ENCODE measurements at regions not wholly inside any gene's neighbourhood (a gene's known extent, or its start where the extent isn't known, plus 50 kb on each side); places are given as distances from the start of the nearest gene placed in this dataset.
"Not testable (repeated sequence)": the region's sequence is repeated elsewhere in the genome, so short reads cannot be mapped to it uniquely, and the experiment has no call there.

DNA sequence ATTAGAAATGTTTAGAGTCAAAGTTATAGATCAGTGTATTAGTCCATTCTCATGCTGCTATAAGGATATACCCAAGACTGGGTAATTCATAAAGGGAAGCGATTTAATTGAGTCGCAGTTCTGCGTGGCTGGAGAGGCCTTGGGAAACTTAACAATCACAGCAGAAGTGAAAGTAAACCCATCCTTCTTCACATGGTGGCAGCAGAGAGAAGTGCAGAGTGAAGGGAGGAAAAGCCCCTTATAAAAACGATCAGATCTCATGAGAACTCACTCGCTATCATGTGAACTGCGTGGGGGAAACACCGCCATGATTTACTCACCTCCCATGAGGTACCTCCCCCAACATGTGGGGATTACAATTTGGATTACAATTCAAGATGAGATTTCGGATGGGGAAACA lies 871.5 kb downstream of the DIPK2A start:
- no peak for DNase-seq

DNA sequence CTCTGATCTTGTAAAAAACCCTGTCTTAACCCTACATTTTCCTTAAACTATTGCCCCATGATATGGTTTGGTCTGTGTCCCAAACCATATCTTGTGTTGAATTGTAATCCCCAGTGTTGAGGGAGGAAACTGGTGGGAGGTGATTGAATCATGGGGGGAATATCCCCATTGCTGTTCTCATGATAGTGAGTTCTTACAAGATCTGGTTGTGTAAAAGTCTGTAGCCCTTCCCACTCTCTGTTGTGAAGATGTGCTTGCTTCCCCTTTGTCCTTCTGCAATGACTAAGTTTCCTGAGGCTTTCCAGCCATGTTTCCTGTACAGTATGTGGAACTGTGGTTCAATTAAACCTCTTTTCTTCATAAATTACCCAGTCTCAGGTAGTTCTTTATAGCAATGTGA lies 881.4 kb downstream of the DIPK2A start:
- no peak for DNase-seq

DNA sequence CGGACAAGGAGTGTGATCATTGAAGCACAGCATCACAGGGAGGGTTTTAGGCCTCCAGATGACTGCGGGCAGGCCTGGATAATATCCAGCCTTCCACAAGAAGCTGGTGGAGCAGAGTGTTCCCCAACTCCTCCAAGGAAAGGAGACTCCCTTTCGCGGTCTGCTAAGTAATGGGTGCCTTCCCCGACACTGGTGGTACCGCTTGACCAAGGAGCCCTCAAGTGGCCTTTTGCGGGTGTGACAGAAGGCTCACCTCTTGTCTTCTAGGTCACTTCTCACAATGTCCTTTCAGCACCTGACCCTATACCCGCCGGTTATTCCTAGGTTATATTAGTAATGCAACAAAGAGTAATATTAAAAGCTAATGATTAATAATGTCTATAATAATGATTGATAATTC lies 882.4 kb downstream of the DIPK2A start:
- DNase-seq: not testable (repeated sequence)

DNA sequence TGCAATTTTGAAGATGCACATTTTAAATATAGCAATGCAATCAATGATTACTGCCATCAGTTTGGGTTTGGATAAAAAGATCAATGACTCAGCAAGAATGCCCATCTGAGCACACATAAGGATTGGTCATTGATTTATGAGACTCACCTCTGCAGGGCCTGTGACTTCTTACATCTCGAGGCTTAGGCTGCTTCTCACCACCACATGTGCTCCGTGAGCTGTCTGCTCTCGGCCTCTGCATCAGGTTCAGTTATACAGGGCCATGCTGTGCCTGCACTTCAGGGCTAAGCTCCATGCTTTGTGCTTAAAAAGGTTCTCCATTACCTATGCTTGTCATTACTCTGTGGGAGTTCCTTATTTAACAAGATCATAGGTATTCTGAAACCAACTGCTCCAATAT lies 887.5 kb downstream of the DIPK2A start:
- no peak for DNase-seq

DNA sequence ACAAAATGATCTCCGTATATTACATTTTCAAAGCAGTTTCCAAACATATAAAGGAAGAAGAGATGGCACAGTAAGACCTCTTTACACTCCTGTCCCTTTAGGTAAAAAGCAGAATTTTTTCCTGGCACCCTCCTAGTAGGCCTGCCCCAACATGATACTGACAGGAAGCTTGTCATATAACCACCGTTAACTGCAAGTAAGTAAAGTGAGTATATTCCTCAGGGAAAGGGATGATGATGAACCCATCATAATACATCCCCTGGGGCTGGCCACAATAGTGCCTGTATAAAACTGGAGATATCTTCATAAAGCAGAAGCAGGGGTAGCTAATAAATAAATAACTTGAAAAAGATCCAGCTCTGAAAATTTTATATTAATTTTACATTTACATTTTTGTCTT lies 893.0 kb downstream of the DIPK2A start:
- no peak for DNase-seq

DNA sequence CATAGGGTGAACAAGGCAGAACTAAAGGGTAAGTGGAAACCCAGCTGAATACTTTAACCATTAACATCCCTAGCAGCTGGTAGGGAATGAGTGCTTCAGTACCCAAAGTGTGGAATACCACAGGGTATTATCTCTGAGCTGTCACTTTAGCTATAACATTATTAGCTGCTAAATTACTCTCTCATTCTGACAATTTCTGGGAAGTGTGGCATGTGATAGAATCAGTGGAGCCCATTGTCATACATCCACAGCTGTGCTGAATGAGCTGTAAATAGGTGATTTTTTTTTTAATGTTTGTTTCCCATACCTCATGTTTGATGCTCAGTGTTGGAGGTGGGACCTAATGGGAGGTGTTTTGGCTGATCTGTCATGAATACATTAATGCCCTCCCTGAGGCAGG lies 894.3 kb downstream of the DIPK2A start:
- DNase-seq: no peak

DNA sequence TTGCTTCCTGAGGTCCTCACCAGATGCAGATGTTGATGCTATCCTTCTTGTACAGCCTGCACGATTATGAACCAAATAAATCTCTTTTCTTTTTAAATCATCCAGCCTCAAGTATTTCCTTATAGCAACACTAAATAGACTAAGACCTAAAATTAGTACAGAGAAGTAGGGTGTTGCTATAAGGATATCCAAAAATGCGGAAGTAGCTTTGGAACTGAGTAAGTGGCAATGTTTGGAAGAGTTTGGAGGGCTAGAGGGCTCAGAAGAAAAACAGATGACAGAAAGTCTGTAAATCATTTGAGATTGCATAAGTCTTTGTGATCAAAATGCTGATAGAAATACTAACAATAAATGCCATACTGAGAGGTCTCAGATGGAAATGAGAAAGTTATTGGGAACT lies 894.9 kb downstream of the DIPK2A start:
- no peak for DNase-seq

DNA sequence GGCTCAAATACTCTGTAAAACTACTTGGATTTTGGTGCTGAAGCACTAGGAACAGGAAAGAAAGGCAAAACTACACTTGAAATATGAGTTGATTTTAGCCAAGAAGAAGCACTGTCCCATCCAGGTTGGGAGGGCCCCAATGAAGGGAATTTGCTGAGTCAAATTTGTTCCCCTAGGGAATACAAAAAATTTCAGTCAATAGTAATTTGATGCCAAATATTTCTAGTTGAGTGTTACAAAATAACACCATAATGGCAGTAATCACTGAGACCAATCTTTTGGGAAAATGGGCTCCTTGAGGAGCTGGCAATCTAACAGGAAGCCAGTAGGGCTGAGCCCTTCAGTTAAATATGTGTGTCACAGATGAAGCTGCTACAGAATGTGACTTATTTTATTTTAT lies 896.9 kb downstream of the DIPK2A start:
- no peak for DNase-seq

DNA sequence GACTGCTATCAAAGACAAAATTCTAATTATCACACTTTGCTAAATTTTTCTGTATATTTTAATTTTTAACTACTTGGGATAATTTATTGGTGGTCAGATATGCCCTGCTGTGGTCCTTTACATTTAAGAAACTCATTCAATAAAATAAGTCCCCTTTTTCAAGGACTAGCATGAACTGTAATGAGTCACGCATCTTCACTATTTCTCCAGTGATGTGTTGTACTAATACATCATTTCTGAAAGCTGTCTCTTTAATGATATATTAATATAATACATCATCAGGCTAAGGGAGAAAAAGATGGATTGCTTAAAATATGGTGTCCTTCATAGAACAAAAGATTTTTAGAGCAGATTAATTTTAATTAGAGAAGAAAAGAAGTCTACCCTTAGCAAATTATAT lies 901.4 kb downstream of the DIPK2A start:
- no peak for DNase-seq

DNA sequence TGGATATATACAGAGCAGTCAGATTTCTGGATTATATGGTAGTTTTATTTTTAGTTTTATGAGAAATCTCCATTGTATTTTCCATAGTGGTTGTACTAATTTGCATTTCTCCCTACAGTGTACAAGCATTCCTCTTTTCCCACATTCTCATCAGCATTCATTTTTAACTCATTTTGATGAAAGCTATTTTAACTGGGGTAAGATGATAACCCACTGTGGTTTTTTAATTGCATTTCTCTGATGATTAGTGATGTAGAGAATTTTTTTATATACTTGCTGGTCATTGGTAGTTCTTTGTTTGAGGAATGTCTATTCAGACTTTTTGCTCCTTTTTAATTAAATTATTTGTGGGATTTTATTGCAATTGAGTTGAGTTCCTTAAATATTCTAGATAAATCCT lies 903.6 kb downstream of the DIPK2A start:
- no peak for DNase-seq

DNA sequence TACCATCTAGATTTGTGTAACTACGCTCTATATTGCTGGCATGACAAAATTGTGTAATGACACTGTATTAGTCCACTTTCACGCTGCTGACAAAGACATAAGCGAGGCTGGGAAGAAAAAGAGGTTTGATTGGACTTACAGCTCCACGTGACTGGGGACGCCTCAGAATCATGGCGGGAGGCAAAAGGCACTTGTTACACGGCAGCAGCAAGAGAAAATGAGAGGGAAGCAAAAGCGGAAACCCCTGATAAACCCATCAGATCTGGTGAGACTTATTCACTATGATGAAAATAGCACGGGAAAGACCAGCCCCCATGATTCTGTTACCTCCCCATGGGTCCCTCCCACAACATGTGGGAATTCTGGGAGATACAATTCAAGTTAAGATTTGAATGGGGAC lies 905.7 kb downstream of the DIPK2A start:
- no peak for DNase-seq

DNA sequence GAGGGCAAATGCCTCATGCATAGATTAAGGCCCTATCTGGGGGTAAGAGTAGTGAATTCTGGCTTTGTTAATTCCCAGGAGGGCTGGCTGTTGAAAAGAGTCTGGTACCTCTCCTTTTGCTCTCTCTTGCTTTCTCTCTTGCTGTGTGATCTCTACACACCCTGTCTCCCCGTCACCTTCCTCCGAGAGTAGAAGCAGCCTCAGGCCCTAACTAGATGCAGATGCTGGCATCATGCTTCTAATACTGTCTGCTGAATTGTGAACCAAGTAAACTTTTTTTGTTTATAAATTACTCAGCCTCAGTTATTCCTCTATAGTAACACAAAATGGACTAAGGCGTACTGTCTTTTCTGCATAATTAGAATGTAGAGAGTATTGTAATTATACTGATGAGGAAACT lies 908.1 kb downstream of the DIPK2A start:
- no peak for DNase-seq

DNA sequence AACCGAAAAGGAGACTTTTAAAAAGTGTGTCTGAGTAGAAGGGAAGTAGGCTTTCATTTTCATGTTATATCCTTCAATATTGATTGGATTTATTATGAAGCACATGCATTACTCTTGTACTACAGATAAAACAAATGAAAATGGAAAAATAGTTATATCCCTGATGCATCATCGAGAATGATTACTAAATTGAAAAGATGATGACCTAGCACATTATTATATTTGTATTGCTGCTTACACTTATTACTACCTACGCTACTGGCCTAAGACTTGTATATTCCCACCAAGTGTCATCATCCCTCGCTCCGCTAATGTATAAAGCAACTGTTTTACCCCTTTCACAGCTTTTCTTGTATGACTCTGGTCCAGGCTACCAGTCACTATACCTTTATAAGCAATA lies 922.4 kb downstream of the DIPK2A start:
- DNase-seq: no peak

DNA sequence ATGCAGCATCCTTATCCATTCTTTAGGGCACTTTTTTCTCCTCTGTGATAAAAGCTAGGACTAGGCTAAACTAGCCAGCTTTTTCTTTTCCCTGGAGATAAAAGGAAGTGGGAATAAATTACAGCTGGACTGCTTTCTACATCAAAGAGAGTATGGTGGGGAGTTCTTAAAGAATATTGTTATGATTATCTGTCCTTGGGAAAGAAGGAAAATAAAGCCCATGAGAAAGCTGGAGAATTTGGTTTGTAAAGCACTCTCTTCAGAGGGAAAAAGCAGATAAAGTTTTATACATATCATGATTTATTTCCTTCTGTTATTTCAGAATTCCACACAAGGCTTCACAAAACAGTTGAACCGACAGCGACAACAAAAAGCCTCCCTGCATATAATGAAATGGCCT lies 923.0 kb downstream of the DIPK2A start:
- no peak for DNase-seq

DNA sequence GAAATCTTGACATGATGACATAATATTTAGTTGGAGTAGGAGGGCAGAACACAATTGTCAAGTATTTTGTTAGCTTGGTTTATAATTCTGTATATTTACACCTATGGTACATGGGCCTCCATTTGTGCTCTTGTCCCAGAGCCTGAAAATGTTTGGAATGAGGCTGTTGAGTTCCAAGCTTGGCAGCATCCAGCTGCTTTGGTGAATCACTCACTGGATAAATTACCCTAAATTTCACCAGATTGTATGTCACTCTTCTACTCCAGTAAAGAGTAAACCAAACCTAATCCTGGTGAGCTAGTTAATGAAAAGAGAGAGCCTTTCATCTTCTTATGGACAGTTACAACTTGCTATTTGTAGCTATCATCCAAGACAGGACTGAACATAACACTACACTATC lies 928.7 kb downstream of the DIPK2A start:
- DNase-seq: no peak

DNA sequence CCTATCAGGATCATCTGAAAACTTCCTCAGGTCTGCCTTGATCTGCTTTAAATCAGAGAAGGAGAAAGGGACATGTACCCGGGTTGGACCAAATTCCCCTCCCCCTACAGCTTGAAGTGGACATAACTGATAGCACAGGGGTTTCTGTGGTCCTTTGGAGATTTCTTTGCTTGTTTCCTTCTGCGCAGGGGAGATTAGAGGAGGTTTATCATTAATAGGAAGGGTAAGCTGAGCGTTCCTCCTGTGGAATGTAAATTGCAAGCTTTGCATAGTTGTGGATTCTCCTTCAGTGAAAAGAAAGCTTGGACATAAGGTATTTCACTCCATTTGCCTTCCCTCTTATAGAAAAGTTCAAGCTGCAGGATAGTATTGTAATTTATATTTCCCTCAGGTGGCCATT lies 936.0 kb downstream of the DIPK2A start:
- DNase-seq: not testable (repeated sequence)

DNA sequence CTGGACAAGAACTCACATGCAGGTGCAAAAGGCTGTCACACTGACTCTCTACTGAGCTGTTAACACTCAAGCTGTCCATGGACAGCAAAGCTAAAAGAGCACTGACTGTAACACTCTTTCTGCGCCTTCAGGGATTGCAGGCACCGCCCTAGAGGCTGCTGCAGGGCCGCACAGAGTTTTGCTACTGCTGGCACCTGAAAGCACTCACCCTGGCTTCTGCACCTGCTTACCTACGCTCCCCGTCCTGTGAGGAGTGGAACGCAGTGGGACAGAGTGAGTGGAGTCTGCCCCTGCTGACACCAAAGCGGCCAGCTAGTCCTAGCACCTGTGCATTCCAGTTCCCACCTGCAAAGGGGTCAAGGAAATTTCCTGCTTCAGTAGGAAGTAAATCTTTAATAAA lies 941.3 kb downstream of the DIPK2A start:
- DNase-seq: no peak

DNA sequence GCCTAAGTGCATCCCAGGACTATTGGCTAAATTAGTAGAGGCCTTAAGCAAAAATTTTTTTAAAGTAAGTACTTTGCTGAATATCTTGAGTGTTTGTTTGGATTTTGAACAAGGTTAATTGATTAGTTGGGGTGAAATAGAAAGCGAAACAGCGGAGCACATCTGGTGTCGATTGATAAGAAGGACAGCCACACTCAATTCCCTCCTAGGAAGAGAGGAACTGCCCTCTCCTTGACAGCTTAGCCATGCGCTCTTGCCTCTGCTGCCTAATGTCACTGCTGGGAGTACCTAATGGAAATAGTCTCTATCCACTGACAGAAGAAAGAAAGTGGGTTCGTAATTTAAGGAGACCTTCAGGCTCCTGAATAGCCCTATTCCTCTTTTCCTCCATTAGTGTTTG lies 943.6 kb downstream of the DIPK2A start:
- DNase-seq: no peak

DNA sequence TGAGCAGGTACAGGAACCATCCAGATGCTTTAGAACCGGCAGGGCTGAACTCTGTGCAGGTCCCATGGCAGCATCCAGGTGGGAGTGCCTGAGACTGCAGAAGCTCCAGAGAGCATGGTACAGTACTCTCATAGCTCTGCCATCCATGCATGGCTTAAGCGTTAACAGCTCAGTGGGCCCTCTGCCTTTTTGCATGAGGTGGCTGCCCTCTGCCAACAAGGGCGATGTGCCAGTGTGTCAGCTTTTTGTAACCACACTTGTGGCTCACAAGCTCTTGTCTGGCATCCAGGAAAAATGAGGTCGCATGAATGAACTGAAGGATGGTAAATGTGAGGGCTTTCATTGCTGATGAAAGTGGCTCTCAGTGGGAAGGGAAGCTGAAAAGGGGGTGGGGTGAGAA lies 950.1 kb downstream of the DIPK2A start:
- no peak for DNase-seq

DNA sequence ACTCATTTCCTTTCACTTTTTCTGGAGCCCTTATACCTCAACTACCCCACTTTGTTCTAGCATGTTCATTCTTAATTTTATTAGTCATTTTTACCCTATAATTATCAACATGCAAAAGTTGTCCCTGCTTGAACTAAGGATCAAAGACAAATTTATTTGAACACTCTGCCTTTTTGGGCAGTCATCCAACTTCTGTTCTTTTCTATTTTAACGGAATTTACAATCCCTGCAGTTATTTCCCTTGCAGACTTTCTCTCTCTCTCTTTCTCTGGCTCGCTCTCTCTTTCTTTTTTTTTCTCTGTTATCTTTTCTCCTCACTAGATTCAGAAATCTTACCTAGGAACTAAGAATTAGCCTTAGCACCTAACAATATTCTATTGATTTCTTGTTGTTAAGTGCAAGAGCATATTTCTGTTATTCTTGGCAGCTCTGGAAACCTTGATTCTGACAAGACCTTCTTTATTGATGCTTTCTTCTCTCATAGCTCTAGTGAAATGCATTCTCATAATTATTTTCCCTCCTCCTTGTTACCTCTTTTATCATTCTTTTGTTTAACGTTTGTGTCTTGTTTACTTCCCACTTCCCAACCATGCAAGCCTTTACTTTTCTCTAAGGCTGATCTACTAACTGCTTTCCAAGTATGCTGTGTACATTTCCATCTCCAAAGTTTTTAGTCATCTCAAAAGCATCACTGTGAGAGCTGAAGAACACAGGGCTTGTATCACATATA lies 951.6 kb downstream of the DIPK2A start:
- DNase-seq: no peak

DNA sequence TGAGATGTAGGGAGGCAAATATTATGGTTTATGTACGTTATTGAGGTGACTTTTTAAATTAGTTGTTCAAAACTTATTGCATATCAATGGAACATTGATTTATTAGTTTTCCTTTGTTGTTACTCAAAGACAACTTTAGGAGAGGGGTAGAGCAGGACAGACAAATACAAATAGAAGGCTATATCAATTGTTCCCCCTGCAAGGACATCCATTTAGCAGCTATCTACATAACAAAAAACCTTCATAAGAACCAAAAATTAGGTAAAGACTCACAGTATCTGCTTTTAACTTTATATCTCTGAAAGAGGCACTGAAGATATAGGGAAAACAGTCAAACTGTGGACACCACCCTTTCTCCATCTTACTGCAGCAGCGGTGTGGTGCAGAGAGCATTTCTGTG lies 958.8 kb downstream of the DIPK2A start:
- no peak for DNase-seq

DNA sequence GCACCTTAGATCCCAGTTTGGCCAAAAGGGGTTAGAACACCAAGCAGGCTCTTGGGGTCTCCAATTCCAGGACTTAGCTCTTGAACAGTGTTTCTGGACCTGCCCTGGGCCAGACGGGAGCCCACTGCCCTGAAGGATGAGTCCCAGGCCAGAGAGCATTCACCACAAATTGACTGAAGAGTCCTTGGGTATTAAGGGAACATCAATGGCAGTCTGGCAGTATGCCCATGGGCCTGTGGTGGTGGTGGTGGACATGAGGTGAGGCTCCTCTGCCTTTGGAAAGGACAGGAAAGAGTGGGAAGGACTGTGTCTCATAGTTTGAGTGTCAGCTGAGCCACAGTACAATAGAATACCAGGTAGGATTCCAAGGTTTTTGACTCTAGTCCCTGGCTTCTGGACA lies 960.0 kb downstream of the DIPK2A start:
- no peak for DNase-seq

DNA sequence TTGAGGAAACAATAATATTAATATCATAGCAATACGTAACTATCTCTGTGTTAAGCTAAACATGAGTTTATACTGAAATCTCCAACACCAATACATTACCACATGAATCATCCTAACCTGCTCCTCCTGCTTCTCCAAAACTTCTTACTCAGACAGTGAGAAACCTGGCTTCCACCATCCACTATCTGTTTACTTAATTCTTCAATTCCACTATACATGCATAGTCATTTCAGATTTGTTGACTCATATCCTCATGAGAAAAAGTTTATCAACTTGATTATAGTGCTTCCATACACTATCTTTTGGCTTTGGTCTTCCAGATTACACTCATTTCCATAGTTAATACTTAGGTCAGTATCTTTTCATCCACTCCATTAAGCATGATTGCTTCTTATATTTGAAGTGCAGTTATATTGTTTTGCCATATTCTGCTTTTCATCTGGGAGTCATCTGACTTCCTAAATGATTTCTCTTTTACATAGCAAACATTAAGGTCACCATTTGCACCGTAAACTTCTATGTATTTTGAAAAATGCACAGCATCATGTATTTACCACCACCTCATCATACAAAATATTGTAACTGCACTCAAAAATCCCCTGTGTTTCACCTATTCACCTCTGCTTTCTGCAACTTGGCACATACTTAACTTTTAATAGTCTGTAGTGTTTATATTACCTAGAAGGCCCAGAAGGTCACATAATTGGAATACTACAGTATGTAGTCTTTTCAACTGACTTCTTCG lies 970.6 kb downstream of the DIPK2A start:
- DNase-seq: no peak

DNA sequence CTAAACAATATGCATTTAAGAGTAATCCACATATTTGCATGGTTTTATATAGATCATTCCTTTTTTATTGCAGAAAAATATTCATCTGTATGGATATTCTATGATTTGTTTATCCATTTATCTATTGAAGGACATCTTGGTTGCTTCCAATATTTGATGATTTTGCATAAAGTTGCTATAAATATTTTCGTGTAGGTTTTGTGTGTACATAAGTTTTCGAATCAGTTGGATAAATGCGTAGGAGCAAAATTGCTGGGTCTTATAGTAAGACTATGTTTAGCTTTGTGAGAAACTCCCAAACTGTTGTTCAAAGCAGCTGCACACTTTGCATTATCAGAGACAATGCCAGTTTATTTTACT lies 971.2 kb downstream of the DIPK2A start:
- DNase-seq: no peak

DNA sequence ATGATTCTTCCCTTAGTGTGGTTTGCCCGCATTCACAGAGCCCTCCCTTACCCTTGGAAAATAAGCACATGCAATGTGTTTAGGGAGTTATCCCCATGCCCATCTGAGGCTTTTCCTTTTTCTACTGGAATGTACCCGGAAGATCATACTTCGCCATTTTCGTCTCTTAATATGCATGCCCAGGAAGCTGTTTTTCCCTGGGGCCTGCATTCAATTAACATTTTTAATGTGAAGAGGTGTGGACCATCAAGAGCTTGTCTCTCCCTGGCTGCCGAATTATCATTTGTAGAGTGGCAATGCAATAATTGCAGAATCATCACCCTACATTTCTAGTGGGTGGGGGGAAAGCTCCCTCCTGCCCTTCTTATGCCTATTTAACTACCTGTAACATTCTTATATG lies 976.3 kb downstream of the DIPK2A start:
- DNase-seq: no peak
